KBM-7 (cell line): ENCODE measurements at regions not wholly inside any gene's neighbourhood (a gene's known extent, or its start where the extent isn't known, plus 50 kb on each side); places are given as distances from the start of the nearest gene placed in this dataset.

Source experiments
- DNase-seq: peaks from one replicate; pipeline ENCODE4 v3.0.0-alpha.2; 2015
- in situ Hi-C: fragments of 300-500 bp; cut with MboI; formaldehyde crosslinking; loops from 2 replicates; pipeline ENCODE4 v1.14.3; 2020; ENCODE audit warnings: low sequenced_read_pairs, low pct_unique_long_range_greater_than_20kb, mixed read lengths

DNA sequence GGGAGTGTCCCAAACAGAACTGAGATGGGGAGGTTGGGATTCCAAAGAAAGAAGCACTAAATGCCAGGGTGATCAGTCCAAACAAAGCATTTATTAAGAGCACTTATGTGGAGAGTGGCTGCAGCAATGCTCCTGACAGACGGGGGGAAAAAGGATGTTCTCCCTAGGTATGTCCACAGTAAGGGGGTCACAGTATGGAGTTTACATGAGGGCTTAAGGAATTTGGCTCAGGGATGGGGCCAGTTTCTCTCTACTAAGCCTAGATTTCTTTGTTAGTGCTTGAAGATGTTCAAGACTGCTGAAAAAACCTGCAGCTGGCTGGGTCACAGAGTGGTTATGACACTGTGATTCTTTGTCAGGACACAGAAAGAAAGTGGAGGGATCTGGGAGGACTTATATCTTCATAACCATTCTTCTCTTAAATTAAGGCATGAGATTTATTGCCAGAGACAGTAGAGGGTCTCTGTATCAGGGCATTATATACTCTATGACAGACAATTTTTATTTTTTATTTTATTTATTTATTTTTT, 1468.0 kb downstream of the C4orf33 start:
- DNase-seq = no peak
- in situ Hi-C loops = no loop called here

DNA sequence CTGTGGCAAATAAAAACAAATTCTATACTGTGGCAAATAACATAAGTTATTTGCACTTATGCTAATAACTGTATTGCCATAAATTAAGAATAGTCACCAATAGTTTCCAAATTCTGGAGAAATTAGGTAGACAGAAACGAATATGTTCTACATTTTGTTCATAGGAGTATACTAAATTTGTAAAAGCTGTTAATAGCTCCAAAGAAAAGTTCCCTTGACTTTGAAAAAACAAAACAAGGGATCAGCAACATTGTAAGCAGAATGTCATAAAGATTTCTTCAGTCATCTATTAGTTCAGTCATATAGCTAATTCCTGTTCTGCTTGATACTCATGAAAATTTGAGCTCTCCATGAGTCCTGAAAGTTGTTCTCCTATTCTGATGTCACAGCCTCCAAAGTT, 1472.8 kb downstream of the C4orf33 start:
- DNase-seq = no peak
- in situ Hi-C loops = no loop called here

DNA sequence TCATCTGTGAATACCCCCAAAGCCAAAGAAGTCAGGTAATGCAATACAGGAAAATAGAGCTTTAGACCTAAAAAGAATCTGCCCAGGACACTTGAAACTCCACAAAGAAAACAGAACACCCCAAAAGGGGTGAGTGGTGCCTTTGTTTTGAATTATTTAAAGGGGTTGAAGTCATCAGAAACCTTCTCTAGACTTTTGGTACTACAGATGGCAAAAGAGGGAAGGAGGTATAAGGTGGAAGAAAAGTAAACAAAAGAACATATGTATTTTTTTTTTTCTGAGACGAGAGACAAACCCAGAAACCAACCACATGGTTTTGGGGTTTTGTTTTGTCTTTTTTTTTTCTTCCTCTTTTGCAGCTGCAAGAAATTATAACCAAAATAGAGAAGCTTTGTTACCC, 1477.8 kb downstream of the C4orf33 start:
- in situ Hi-C loops = no loop called here
- peak; percentile 20 for DNase-seq

DNA sequence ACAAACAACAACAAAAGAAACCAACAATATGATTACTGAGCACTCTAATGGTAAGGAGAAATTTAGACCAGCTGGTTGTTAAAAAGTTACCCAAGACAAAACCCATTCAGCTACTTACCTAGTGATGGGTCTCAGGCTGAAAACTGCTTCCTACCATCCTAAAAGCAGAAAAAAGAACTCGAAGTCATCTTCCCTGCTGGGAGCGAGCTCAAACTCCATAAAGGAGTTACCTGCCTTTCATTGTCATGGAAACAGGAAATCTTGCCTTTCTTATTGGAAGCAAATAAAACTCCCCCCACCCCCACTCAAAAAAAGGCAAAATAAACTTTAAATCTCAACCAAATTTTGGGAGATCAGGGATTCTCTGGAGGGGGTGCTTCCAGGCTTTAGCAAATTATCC, 1478.3 kb downstream of the C4orf33 start:
- no peak for DNase-seq
- in situ Hi-C loops = no loop called here

DNA sequence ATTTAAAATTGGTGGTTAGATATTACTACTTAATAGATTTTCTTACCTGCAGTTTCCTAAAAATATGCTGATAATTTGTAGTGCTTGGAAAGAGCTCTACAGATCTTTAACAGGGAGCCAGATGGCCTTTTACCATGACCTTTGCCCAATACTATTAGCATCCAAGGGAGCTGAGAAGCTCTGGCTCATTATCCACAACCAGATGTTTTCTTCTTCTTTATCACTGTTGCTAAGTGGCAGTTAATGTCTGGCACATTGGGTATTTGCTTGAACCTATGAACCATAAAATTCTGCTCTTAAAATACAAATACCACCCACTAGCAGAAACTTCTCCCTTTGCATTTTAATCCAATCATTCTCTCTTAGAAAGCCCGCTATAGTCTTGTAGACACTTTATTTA, 1480.3 kb downstream of the C4orf33 start:
- no peak for DNase-seq
- in situ Hi-C loops = no loop called here

DNA sequence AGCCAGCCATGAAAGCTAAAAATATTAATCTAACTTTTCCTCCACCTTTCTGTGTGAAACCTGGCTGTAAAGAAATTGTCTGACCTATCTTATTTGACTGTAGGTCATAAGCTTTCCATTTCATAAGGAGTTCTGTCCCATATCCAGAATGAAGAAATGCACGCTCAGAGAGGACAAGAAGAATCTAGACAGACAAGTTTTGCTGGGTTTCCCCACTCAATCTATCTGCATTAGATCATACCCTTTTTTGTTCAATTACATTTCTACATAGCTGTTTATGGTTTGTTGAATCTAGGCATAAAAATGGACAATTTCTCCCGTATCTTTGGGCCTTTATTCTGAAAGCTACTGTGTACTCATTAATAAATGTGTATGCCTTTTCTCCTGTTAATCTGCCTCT, 1495.1 kb downstream of the C4orf33 start:
- in situ Hi-C loops = no loop called here
- DNase-seq = no peak

DNA sequence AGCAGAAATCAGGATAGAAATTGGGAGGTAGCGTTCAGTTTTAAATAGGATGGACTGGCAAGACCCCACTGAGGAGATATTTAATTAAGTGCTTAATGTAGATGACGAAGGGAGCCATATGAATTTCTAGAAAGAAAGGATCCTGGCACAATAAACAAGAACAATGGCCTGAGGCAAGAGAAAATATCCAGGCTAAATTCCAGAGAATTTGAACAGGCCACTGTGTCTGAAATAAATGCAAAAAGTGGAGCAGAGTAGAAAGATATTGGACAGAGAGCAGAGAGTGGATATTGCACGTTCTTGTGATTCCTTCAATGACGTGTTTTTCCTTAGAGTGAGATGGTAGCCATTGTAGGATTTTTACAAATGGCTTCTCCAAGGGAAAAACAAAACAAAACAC, 1504.8 kb downstream of the C4orf33 start:
- DNase-seq = no peak
- in situ Hi-C loops = no loop called here

DNA sequence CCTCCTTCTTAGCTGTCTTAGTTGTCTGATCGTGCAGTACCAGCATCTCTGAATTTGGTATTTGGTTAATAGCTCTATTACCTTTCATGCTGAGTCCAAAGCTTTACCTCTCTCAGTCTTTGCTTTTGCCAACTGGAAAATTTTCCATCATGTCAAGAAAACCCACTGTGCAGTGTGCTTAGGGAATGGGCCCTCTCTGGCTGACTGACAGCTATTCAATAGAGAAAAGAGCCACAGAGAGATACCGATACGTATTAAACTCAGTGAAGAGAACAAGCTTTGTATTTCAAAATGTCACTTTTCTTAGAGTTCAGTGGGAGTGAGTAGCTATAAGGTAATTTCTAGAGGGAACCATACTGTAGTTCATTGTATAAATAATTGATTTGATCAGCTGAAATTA, 1507.1 kb downstream of the C4orf33 start:
- in situ Hi-C loops = no loop called here
- DNase-seq = no peak

DNA sequence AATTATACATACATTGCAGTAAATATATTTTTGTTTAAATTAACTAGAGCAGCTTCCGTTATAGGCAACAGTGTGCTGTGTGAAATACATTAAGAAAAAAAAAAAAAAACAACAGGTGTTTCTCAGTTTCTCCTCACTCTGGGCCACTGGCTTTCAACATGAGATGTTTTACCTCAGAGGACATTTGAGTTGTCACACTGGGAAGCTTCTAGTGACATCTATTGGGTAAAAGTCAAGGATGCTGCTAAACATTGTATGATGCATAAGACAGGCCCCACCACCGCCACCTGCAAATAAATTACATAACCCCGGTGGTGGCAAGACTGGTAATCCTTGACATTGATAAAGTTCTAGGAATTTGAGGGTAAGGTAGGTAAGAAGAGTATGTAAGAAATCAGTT, 1512.2 kb downstream of the C4orf33 start:
- DNase-seq = no peak
- in situ Hi-C loops = no loop called here

DNA sequence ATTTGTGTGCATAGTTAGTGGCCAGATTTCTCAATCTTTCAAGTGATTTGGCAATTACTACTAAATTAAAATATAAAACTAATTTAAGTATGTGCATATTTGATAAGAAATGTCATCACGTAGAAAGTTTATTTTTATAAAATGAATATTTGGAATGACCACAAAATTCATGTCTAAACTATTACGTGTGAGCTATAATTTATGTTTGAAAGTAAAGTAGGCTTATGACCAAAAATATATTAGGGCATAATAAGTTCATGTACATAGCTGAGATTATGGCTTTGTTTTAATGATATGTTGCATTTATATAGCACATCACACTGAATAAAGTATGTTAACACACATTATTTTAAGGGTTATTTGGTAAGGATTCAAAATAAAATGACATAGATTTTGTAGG, 1532.6 kb downstream of the C4orf33 start:
- DNase-seq = no peak
- in situ Hi-C loops = no loop called here

DNA sequence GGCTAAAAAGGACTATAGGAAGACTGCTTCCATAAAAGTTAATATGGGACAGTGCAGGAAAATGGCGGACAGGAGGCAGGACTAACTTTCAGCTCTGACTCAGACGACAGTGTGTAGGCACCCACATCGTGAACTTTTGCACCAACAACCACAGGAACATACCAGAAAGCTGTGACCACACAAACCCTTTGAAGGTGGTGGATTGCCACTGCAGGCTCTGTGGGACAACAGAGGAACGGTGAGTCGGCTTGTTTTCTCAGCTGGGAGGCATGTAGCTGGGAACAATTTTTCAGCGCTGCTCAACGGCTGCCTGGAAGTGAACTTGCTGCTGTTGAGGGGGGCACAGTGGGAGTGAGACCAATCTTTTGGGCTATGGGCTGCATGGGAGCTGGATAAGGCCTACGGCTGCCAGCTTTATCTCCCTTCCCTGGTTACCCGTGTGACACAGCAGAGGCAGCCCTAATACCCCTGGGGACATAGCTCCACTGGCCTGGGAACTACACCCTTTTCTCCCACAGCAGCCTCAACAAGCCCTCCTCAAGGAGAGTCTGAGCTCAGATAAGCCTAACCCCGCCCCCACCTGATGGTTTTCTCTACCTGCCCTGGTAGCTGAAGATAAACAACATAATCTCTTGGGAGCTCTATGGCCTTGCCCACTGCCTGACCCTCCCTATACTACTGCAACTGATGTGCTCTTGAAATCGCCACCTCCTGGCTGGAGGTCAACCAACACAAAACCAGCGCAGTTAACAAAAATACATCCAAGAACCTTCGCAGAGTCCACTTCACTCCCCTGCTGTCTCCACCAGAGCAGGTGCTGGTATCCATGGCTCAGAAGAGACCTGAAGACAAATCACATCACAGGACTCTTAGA, 1537.0 kb downstream of the C4orf33 start:
- DNase-seq = no peak
- in situ Hi-C loops = no loop called here

DNA sequence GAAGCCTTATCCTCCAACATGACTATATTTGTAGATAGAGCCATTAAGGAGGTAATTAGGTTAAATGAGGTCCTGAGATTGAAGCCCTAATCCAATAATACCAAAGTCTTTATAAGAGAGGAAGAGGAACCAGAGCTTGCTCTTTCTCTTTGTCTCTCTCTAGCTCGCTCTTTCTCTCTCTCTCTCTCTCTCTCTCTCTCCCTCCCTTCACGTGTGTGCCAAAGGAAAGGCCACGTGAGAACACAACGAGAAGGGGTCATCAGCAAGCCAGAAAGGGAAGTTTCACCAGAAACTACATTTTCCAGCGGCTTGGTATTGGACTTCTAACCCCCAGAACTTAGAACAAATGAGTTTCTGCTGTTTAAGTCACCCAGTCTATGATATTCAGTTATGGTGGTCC, 1540.5 kb downstream of the C4orf33 start:
- in situ Hi-C loops = no loop called here
- peak; percentile 5 for DNase-seq

DNA sequence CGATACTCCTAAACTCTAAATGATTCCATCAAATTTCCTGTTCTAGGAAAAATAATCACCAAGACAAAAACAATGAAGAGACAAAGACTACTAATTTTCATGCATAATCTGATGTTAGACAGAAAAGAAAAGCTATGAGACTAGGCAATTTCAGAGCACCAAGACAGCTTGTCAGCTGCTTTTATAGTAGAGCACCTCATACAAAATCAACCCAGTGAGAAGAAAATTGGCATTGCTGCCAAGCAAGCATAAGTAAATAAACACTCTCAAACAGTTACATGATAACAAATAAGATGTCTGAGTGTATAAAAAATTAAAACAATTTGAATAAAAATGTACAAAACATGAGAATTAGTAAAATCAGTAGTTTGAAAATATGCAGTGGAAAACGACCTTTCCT, 1544.6 kb downstream of the C4orf33 start:
- no peak for DNase-seq
- in situ Hi-C loops = no loop called here

DNA sequence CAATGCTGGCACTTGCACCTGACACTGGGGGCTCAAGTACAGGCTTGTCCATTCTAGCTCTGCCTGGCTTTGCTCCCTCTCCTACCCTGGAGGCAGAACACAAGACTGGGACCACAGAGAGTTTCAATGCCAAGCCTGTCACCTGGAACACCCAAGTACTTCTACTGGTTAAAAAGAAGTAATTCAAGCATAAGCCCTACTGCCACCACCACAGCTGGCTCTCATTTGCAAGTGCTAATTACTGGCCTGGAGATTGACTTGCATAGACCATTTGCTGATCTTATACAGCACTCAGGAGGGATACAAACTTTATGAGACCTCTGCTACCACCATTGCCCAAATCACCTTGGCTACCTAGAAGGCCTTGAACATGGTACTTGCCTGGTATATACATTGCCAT, 1550.9 kb downstream of the C4orf33 start:
- DNase-seq = no peak
- in situ Hi-C loops = no loop called here

DNA sequence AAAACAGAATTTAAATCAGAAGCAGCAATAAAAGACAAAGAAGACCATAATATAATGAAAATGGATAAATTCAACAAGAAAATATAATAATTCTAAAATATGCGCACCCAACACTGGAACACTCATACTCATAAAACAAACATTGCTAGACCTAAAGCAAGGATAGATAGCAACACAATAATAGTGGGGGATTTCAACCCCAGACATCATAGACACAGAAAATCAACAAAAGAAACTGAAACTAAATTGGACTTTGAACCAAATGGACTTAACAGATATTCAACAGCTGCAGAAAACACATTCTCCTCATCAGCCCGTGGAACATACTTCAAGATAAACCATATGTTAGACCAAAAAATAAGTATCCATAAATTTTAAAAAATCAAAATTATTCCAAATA, 1552.6 kb downstream of the C4orf33 start:
- DNase-seq = no peak
- in situ Hi-C loops = no loop called here

DNA sequence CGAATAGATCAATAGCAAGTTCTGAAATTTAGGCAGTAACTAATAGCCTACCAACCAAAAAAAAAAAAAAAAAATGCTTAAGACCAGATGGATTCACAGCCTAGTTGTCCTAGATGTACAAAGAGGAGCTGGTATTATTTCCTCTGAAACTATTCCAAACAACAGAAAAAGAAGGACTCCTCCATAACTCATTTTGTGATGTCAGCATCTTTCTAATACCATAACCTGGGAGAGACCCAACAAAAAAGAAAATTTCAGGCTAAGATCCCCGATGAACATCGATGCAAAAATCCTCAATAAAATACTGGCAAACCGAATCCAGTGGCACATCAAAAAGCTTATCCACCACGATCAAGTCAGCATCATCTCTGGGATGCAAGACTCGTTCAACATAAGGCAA, 1557.9 kb downstream of the C4orf33 start:
- in situ Hi-C loops = no loop called here

DNA sequence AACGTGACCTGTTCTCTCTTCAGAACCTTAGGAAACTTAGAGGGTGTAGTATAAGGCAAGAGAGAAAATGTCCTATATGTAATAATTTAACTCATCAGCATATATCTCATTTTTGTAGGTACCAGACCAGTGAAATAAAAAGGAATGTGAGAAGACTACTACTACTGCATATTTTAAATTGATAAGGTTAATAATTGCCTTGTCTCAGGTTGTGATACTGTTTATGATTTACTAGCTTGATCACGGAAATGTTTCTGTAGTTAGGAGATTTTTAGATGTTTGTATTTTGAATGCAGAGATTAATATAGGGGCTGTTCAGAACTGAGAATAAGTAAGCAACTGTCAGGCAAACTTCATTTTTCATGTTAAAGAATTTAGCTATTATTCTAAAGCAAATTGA, 1563.4 kb downstream of the C4orf33 start:
- DNase-seq = no peak
- in situ Hi-C loops = no loop called here

More for the DNA sequence above, 1557.9 kb downstream of the C4orf33 start:
- DNase-seq = no peak

DNA sequence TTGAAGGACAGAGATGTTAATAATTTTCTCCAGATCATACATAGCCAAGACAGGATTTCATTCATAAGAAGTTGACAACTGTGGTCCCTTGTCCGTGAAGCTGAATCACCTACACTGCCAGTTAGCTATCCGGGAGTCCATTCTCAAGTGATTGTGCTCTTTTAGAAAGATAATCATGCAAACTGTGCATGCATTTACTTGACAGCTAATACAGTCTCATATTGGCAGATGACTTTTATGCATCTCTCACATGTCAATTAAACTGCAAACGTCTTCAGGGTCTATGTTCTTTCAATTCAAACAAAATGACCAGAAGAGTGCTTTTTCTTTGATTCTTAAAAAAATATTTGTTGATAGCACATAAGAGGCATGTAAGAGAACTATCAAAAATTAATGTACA, 1572.9 kb downstream of the C4orf33 start:
- in situ Hi-C loops = no loop called here
- no peak for DNase-seq

DNA sequence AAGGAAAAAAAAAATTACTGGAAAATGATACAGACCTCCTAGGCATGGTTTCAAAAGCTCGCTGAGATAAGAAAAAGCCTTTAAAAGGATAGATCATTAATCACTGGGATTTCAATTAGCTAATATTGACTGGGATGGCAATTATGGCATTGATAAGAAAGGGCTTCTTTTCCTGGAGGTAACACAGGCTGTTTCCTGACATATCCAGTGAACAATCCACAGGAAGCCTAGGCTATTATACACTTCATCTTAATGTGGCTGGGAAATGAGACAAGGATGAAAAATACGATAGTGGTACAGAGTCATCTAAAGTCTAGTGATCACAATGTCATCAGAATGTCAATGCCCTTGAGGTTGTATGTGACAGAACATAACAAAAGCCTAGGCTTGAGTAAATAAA, 1579.3 kb downstream of the C4orf33 start:
- DNase-seq = no peak
- in situ Hi-C loops = no loop called here

DNA sequence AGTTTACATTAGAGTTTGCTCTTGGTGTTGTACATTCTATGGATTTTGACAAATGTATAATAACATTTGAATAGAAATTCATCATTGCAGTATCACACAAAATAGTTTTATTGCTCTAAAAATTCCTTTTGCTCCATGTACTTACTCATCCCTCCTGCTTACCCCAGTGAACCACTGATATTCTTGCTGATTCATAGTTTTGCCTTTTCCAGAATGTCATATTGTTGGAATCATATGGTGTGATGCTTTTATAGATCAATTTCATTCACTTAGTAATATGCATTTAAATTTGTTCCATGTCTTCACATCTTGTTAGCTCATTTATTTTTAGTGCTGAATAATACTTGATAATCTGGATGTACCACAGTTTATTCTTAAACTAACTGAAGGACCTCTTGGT, 1593.2 kb downstream of the C4orf33 start:
- in situ Hi-C loops = no loop called here

DNA sequence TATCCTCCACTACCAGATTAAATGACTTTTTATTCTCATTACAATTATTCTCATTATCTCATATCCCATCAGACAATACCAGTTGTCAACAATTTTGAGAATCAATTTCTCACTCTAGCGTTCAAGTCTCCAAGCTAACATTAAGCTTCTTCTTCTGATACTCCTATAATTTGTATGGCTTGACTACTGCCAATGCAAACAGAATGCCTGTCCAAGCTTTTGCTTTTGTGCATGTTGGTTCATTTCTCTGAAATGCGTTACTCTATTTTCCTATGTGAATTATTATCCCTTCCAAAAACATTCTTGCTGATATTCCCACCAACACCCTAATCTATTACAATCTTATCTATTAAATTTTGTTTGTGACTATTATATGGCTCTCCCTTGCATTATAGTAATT, 1602.3 kb downstream of the C4orf33 start:
- in situ Hi-C loops = no loop called here
- no peak for DNase-seq

More for the DNA sequence above, 1593.2 kb downstream of the C4orf33 start:
- no peak for DNase-seq
